ENCODE measurements at regions not wholly inside any gene's neighbourhood (a gene's known extent, or its start where the extent isn't known, plus 50 kb on each side); places are given as distances from the start of the nearest gene placed in this dataset.

DNA sequence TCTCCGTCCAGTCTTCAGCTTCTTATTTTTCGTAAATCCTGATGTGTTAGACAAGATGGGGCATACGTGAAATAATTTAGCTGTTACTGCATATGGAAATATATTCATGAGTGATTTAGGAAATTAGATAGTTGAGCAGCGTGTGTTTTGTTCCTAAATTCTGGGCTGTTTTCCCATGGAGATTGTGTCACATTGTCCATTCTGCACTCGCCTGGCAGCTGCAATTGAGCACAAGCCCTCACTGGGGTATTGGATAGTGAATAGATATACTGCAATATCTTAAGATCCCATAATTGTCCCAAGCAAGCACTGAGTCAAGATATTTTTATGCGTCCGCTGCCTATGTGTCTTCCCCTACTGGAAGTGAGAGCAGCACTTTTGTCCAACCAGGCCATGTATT is 1027.1 kb upstream of the WWC1 start:
- Histone ChIP-seq H4K20me1 (ENCODE audit: control insufficient read depth, extremely low read depth, insufficient read depth, low read length) (no peaks in the 10 kb centered on the region), H3K9ac (ENCODE audit: control insufficient read depth, extremely low read depth, insufficient read depth, low read length) (no peak overlapping the region), H3K79me2 (ENCODE audit: control insufficient read depth, insufficient read depth, low read length) (no peaks in the 10 kb centered on the region), H3K9me3 (ENCODE audit: control insufficient read depth, low read depth, low read length) (no peaks in the 10 kb centered on the region), H3K4me3 (ENCODE audit: control insufficient read depth in 2 of 3, extremely low read depth in 1 of 3, insufficient read depth in 2 of 3, low read depth in 1 of 3, low read length in 3 of 3) (no peak overlapping the region), H3K36me3 (ENCODE audit: control insufficient read depth in 2 of 2, extremely low read depth in 1 of 2, insufficient read depth in 2 of 2, low read length in 2 of 2) (no peaks in the 10 kb centered on the region), H3K27ac (ENCODE audit: control insufficient read depth, insufficient read depth, low read length) (no peak overlapping the region), H2AFZ (ENCODE audit: control insufficient read depth, low read length) (no peak overlapping the region), H3K9me1 (ENCODE audit: control insufficient read depth, extremely low read depth, insufficient read depth, low read length) (no peaks in the 10 kb centered on the region), H3K4me1 (ENCODE audit: control insufficient read depth, extremely low read depth, insufficient read depth, low read length) (no peaks in the 10 kb centered on the region), H3K4me2 (ENCODE audit: control insufficient read depth, extremely low read depth, insufficient read depth, low read depth, low read length) (no peak overlapping the region), H3K27me3 (ENCODE audit: control insufficient read depth, extremely low read depth, insufficient read depth, low read length) (no peaks in the 10 kb centered on the region)
- TF ChIP-seq EZH2 (IDR thresholded peaks at IDR 0.05; ENCODE audit: low read length), result no peak
- TF ChIP-seq CTCF (optimal IDR thresholded peaks at IDR 0.05 in 1 of 3, IDR thresholded peaks at IDR 0.05 in 1 of 3, conservative IDR thresholded peaks at IDR 0.05 in 1 of 3; ENCODE audit: extremely low read depth in 1 of 3, insufficient read depth in 2 of 3, low read length in 3 of 3), result no peak
- dilution Hi-C loops (cut with MboI; ENCODE audit: extremely low pct_ligation_motif_present, low sequenced_read_pairs), result no loop called here
- FAIRE-seq (no peak), DNase-seq (ENCODE audit: low read depth, low spot score) (no peak)

DNA sequence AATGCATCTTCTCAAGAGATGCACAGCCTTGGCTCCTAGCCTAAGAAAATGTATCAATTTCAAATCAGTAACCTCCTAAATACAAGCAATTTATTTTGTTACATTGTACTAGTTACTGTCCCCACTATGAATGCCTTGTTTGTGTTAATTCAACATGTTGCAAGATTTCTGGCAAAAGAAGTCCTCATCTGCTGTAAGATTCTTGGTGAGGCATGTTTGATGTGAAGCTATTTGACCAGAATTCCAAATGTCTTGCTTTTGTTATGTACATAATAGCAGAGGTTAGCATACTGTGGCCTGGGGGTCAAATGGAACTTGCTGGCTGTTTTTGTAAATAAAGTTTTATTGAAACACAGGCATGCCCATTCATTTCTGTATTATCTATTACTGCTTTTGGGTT is 1023.1 kb upstream of the WWC1 start:
- Histone ChIP-seq H3K36me3 (ENCODE audit: control insufficient read depth in 2 of 2, extremely low read depth in 1 of 2, insufficient read depth in 2 of 2, low read length in 2 of 2) (no peaks in the 10 kb centered on the region), H4K20me1 (ENCODE audit: control insufficient read depth, extremely low read depth, insufficient read depth, low read length) (no peaks in the 10 kb centered on the region), H3K27ac (ENCODE audit: control insufficient read depth, insufficient read depth, low read length) (no peak overlapping the region), H3K4me3 (ENCODE audit: control insufficient read depth in 2 of 3, extremely low read depth in 1 of 3, insufficient read depth in 2 of 3, low read depth in 1 of 3, low read length in 3 of 3) (no peak overlapping the region), H3K9me1 (ENCODE audit: control insufficient read depth, extremely low read depth, insufficient read depth, low read length) (no peaks in the 10 kb centered on the region), H3K4me2 (ENCODE audit: control insufficient read depth, extremely low read depth, insufficient read depth, low read depth, low read length) (no peak overlapping the region), H3K9ac (ENCODE audit: control insufficient read depth, extremely low read depth, insufficient read depth, low read length) (no peak overlapping the region), H3K27me3 (ENCODE audit: control insufficient read depth, extremely low read depth, insufficient read depth, low read length) (no peaks in the 10 kb centered on the region), H3K79me2 (ENCODE audit: control insufficient read depth, insufficient read depth, low read length) (no peaks in the 10 kb centered on the region), H2AFZ (ENCODE audit: control insufficient read depth, low read length) (no peak overlapping the region), H3K9me3 (ENCODE audit: control insufficient read depth, low read depth, low read length) (no peaks in the 10 kb centered on the region), H3K4me1 (ENCODE audit: control insufficient read depth, extremely low read depth, insufficient read depth, low read length) (no peaks in the 10 kb centered on the region)
- dilution Hi-C loops (cut with MboI; ENCODE audit: extremely low pct_ligation_motif_present, low sequenced_read_pairs), result no loop called here
- no peak for TF ChIP-seq CTCF (optimal IDR thresholded peaks at IDR 0.05 in 1 of 3, IDR thresholded peaks at IDR 0.05 in 1 of 3, conservative IDR thresholded peaks at IDR 0.05 in 1 of 3; ENCODE audit: extremely low read depth in 1 of 3, insufficient read depth in 2 of 3, low read length in 3 of 3)
- TF ChIP-seq EZH2 (IDR thresholded peaks at IDR 0.05; ENCODE audit: low read length), result no peak
- DNase-seq (ENCODE audit: low read depth, low spot score) (no peak), FAIRE-seq (peak; percentile 9)

Data from keratinocyte (primary cell).